ENCODE measurements at regions not wholly inside any gene's neighbourhood (a gene's known extent, or its start where the extent isn't known, plus 50 kb on each side); places are given as distances from the start of the nearest gene placed in this dataset.

DNA sequence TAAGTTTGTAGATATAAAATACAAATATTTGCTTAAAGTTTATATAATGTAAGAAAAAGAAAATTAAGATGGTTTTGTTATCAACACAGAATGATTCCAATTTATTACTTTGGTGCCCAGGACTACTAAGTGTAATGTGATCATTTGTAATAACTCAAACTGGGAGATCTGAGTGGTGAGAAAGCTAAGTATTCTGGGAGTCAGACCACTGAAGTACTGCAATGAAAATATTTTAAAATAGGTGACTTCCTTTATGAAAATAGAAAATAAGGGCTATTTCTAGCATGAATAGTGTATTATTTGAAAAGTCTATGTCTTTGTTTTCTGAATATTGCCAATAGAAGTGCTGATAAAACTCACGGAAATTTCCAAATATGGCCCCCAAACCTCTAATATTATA, 305.6 kb upstream of the MAN1A1 start:
- H3K4me3 ChIP-seq (ENCODE audit: control insufficient read depth, low read depth, low read length): no peak overlapping the region
- no peak for DNase-seq (ENCODE audit: low read depth)
- TF ChIP-seq, protein P1, sequence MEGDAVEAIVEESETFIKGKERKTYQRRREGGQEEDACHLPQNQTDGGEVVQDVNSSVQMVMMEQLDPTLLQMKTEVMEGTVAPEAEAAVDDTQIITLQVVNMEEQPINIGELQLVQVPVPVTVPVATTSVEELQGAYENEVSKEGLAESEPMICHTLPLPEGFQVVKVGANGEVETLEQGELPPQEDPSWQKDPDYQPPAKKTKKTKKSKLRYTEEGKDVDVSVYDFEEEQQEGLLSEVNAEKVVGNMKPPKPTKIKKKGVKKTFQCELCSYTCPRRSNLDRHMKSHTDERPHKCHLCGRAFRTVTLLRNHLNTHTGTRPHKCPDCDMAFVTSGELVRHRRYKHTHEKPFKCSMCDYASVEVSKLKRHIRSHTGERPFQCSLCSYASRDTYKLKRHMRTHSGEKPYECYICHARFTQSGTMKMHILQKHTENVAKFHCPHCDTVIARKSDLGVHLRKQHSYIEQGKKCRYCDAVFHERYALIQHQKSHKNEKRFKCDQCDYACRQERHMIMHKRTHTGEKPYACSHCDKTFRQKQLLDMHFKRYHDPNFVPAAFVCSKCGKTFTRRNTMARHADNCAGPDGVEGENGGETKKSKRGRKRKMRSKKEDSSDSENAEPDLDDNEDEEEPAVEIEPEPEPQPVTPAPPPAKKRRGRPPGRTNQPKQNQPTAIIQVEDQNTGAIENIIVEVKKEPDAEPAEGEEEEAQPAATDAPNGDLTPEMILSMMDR (IDR thresholded peaks at IDR 0.05; ENCODE audit: control insufficient read depth, insufficient read depth, low read depth, low read length, missing control alignments): no peak

DNA sequence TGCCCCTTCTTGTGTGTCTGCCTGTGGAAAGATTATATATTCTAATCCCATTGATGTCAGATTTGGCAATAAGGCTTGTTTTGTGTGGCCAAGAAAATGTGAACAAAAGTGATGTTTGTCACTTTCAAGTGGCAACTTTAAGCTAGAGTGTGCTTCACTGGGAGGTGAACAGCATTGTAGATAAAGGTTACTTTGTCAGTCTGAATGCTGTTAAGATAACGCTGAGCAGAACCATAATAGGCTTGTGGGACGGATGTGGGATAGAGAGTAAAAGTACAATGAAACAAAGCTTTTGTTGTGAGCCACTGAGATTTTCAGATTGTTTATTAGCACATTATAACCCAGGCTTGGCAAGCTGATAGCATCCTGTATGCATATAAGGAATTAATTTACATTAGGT, 303.8 kb upstream of the MAN1A1 start:
- TF ChIP-seq, protein P1 (IDR thresholded peaks at IDR 0.05; ENCODE audit: control insufficient read depth, insufficient read depth, low read depth, low read length, missing control alignments): no peak
- no peak overlapping the region for H3K4me3 ChIP-seq (ENCODE audit: control insufficient read depth, low read depth, low read length)
- no peak for DNase-seq (ENCODE audit: low read depth)

DNA sequence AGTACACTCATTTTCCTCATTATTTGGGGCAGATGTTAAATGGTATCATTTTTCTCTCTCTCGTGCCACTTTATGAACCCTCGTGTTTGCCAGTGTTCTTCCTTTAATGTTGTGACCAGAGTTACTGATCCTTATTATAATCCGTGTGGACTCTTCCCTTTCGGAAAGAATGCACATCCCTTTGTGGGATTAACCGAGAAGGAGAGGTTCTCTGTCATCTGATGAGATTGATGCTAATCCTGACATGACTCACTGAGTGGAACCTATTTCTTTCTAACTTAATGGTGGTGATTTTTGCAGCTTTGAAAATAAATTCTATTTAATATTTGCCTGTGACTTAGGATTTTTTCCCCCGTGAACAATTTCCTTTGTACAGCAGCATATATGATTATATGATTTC, 300.0 kb upstream of the MAN1A1 start:
- DNase-seq (ENCODE audit: low read depth): no peak
- H3K4me3 ChIP-seq (ENCODE audit: control insufficient read depth, low read depth, low read length): no peak overlapping the region

DNA sequence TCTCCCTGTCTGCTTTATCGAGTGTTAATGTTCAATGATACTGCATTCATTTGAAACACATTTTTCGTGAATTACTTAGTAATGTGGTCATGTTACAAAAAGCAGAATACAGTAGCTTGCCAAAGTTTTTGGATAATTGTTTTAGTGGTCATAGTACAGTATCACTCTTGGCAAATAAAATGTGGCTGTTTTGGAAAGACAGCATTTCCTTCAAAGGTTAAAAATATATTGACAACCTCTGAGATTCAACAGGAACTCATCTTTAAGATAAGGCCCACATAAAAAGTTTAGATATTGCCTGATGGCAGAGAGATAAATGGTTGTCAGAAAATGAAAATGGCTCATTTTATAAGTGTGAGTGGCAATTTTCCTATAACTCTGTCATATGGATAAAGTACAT, 297.7 kb upstream of the MAN1A1 start:
- H3K4me3 ChIP-seq (ENCODE audit: control insufficient read depth, low read depth, low read length): no peak overlapping the region
- DNase-seq (ENCODE audit: low read depth): peak; percentile 1
- TF ChIP-seq, protein P1 (IDR thresholded peaks at IDR 0.05; ENCODE audit: control insufficient read depth, insufficient read depth, low read depth, low read length, missing control alignments): no peak

More for the DNA sequence above, 300.0 kb upstream of the MAN1A1 start:
- TF ChIP-seq, protein P1 (IDR thresholded peaks at IDR 0.05; ENCODE audit: control insufficient read depth, insufficient read depth, low read depth, low read length, missing control alignments): no peak

DNA sequence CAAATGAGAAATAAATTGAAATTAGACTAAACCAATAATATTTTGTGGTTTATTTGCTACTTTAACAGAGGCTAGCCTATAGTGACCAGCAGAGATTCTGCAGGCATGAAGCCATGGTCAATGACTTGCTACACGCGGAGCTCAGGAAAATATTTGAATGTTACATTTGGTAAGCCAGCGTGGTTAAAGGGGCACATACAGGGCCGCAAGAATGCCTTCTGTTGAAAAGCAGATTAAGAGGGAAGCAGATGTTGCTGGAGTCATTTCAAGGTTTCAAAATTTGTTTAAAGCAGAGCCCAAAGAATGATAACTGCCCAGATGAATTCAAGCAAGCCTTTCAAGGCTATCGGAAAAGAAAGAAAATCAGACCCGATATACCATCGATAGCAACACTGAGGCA, 294.3 kb upstream of the MAN1A1 start:
- no peak overlapping the region for H3K4me3 ChIP-seq (ENCODE audit: control insufficient read depth, low read depth, low read length)
- peak; percentile 11 for DNase-seq (ENCODE audit: low read depth)
- TF ChIP-seq, protein P1 (IDR thresholded peaks at IDR 0.05; ENCODE audit: control insufficient read depth, insufficient read depth, low read depth, low read length, missing control alignments): no peak

DNA sequence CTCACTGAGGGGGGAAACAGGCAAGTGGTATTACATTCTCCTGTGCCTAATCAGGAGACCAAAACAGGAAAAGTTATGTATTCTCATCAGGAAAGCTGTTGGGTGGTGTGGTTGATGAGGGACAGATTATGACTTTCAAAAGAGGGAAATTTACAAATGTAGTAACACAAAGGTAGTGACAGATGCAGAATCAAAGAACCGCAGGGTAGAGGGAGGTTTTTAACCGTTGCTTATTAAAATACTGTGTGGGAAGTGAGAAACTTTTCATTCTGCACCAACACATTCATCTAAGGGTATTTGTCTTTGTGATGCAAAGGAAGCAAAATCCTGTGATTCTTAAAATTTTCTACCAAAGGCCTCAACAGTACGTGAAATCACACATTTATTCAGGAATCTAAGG, 288.2 kb upstream of the MAN1A1 start:
- no peak for DNase-seq (ENCODE audit: low read depth)
- no peak overlapping the region for H3K4me3 ChIP-seq (ENCODE audit: control insufficient read depth, low read depth, low read length)
- TF ChIP-seq, protein P1 (IDR thresholded peaks at IDR 0.05; ENCODE audit: control insufficient read depth, insufficient read depth, low read depth, low read length, missing control alignments): no peak

DNA sequence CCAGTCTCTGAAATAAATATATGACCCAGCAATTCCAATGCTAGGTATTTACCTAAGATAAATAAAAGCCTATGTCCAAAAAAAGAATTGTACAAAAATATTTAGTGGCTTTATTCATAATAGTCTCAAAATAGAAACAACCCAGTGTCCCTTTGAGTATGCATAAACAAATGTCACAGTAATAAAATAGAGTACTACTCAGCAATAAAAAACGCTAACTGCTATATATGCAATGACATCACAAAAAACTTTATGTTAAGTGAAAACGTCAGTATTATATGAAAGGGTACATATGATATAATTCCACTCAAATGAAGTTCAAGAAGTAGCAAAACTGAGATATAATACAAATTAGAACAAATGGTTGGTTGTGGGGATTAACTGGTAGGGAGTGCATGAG, 286.5 kb upstream of the MAN1A1 start:
- TF ChIP-seq, protein P1 (IDR thresholded peaks at IDR 0.05; ENCODE audit: control insufficient read depth, insufficient read depth, low read depth, low read length, missing control alignments): no peak
- DNase-seq (ENCODE audit: low read depth): no peak
- no peak overlapping the region for H3K4me3 ChIP-seq (ENCODE audit: control insufficient read depth, low read depth, low read length)
